Suprapubic skin (tissue), 4 donors: ENCODE measurements at regions not wholly inside any gene's neighbourhood (a gene's known extent, or its start where the extent isn't known, plus 50 kb on each side); places are given as distances from the start of the nearest gene placed in this dataset.
"Not testable (repeated sequence)": the region's sequence is repeated elsewhere in the genome, so short reads cannot be mapped to it uniquely, and the experiment has no call there.

Experiments
- DNase-seq, 2 donors: peaks; one replicate each; pipeline ENCODE4 v3.0.0-alpha.2; 2019; ENCODE audit warnings: low spot score in 2 of 2
- H3K27ac ChIP-seq: fragments of 200-600 bp; sonication (generic); one replicate; pipeline ENCODE4 v1.5.1; 2019
- H3K27me3 ChIP-seq: fragments of 200-600 bp; sonication (generic); one replicate; pipeline ENCODE4 v1.5.1; 2019
- H3K36me3 ChIP-seq: fragments of 200-600 bp; sonication (generic); one replicate; pipeline ENCODE4 v1.5.1; 2019
- H3K4me1 ChIP-seq: fragments of 200-600 bp; sonication (generic); one replicate; pipeline ENCODE4 v1.5.1; 2019
- H3K4me3 ChIP-seq: fragments of 200-600 bp; sonication (generic); one replicate; pipeline ENCODE4 v1.5.1; 2019; ENCODE audit warnings: mild to moderate bottlenecking
- H3K9me3 ChIP-seq: fragments of 200-600 bp; sonication (generic); one replicate; pipeline ENCODE4 v1.5.1; 2019
- CTCF ChIP-seq, 2 donors: fragments of 200-600 bp in 1 of 2; fragments of 450-650 bp in 1 of 2; sonication (generic) in 1 of 2; IDR thresholded peaks; one replicate each; pipeline ENCODE4 v1.5.1; 2016 to 2019; ENCODE audit warnings: antibody characterized with exemption in 2 of 2, mild to moderate bottlenecking in 1 of 2, moderate library complexity in 1 of 2
- EP300 ChIP-seq: sonication (generic); formaldehyde crosslinking; IDR thresholded peaks from one replicate; pipeline ENCODE4 v1.6.1; 2017; ENCODE audit warnings: antibody characterized with exemption
- POLR2A ChIP-seq, 2 donors: fragments of 450-650 bp; IDR thresholded peaks; one replicate each; pipeline ENCODE4 v1.6.1; 2017; ENCODE audit warnings: antibody characterized with exemption in 2 of 2, mild to moderate bottlenecking in 2 of 2, moderate library complexity in 2 of 2
- POLR2AphosphoS5 ChIP-seq, 3 donors: sonication (generic); formaldehyde crosslinking; IDR thresholded peaks; one replicate each; pipeline ENCODE4 v1.6.1; 2017; ENCODE audit warnings: antibody characterized with exemption in 3 of 3
- WGBS: methylation state at CpG from one replicate; pipeline ENCODE4 v1.1.5; 2018; 5-methylcytosine and 5-hydroxymethylcytosine counted together

GRCh38 chrX:129323115-129323514 lies 200.2 kb downstream of the SMARCA1 start:
- DNase-seq: no peak
- H3K36me3 ChIP-seq: no peaks in the 10 kb centered on the region
- no peak overlapping the region for H3K4me3 ChIP-seq
- no peaks in the 10 kb centered on the region for H3K27me3 ChIP-seq
- H3K9me3 ChIP-seq: no peaks in the 10 kb centered on the region
- no peak for TF ChIP-seq POLR2AphosphoS5 (IDR thresholded peaks at IDR 0.05)
- no peak for TF ChIP-seq CTCF (IDR thresholded peaks at IDR 0.05)
- TF ChIP-seq POLR2A (IDR thresholded peaks at IDR 0.05): no peak
- no peak for TF ChIP-seq EP300
- H3K4me1 ChIP-seq: no peaks in the 10 kb centered on the region
- WGBS: 62% methylated on average over 3 of the region's 3 CpGs
- H3K27ac ChIP-seq: no peak overlapping the region

GRCh38 chrX:129318375-129318774 lies 204.9 kb downstream of the SMARCA1 start:
- Histone ChIP-seq H3K9me3 (no peaks in the 10 kb centered on the region), H3K36me3 (no peaks in the 10 kb centered on the region), H3K27me3 (no peaks in the 10 kb centered on the region), H3K4me1 (no peaks in the 10 kb centered on the region), H3K4me3 (no peak overlapping the region), H3K27ac (no peak overlapping the region)
- 59% methylated on average over 1 of the region's 1 CpG for WGBS
- DNase-seq: no peak
- TF ChIP-seq EP300 (no peak), POLR2A (IDR thresholded peaks at IDR 0.05) (no peak), POLR2AphosphoS5 (IDR thresholded peaks at IDR 0.05) (no peak), CTCF (IDR thresholded peaks at IDR 0.05) (no peak)

- DNase-seq: no peak
- TF ChIP-seq POLR2AphosphoS5 (IDR thresholded peaks at IDR 0.05) (no peak), CTCF (IDR thresholded peaks at IDR 0.05) (no peak), POLR2A (IDR thresholded peaks at IDR 0.05) (no peak), EP300 (no peak)
- 72% methylated on average over 2 of the region's 2 CpGs for WGBS
Measured at GRCh38 chrX:129316461-129316860, 206.8 kb downstream of the SMARCA1 start.

GRCh38 chrX:129310000-129310399 lies 213.3 kb downstream of the SMARCA1 start:
- no peaks in the 10 kb centered on the region for H3K4me1 ChIP-seq
- H3K9me3 ChIP-seq: no peaks in the 10 kb centered on the region
- DNase-seq: no peak
- no peak overlapping the region for H3K27ac ChIP-seq
- no peaks in the 10 kb centered on the region for H3K27me3 ChIP-seq
- TF ChIP-seq POLR2A (IDR thresholded peaks at IDR 0.05) (no peak), CTCF (IDR thresholded peaks at IDR 0.05) (no peak), EP300 (no peak), POLR2AphosphoS5 (IDR thresholded peaks at IDR 0.05) (no peak)
- 53% methylated on average over 2 of the region's 2 CpGs for WGBS
- H3K36me3 ChIP-seq: no peaks in the 10 kb centered on the region
- no peak overlapping the region for H3K4me3 ChIP-seq

More at GRCh38 chrX:129316461-129316860, 206.8 kb downstream of the SMARCA1 start:
- H3K4me1 ChIP-seq: no peaks in the 10 kb centered on the region
- H3K27ac ChIP-seq: no peak overlapping the region
- no peak overlapping the region for H3K4me3 ChIP-seq
- H3K9me3 ChIP-seq: no peaks in the 10 kb centered on the region
- no peaks in the 10 kb centered on the region for H3K36me3 ChIP-seq
- no peaks in the 10 kb centered on the region for H3K27me3 ChIP-seq

GRCh38 chrX:129262912-129263311 lies 260.4 kb downstream of the SMARCA1 start:
- Histone ChIP-seq H3K4me1 (no peaks in the 10 kb centered on the region), H3K9me3 (no peaks in the 10 kb centered on the region), H3K27ac (no peak overlapping the region), H3K36me3 (no peaks in the 10 kb centered on the region), H3K27me3 (no peaks in the 10 kb centered on the region), H3K4me3 (no peak overlapping the region)
- TF ChIP-seq EP300: no peak
- TF ChIP-seq CTCF (IDR thresholded peaks at IDR 0.05): no peak
- TF ChIP-seq POLR2A (IDR thresholded peaks at IDR 0.05): no peak
- no peak for TF ChIP-seq POLR2AphosphoS5 (IDR thresholded peaks at IDR 0.05)
- 69% methylated on average over 4 of the region's 4 CpGs for WGBS
- no peak for DNase-seq

- WGBS: 58% methylated on average over 4 of the region's 5 CpGs
- H3K27me3 ChIP-seq, H3K9me3 ChIP-seq, H3K27ac ChIP-seq, H3K4me1 ChIP-seq, H3K4me3 ChIP-seq, DNase-seq, H3K36me3 ChIP-seq: not testable (repeated sequence)
Measured at GRCh38 chrX:129255516-129255915, 267.8 kb downstream of the SMARCA1 start.
